ENCODE measurements at regions not wholly inside any gene's neighbourhood (a gene's known extent, or its start where the extent isn't known, plus 50 kb on each side); places are given as distances from the start of the nearest gene placed in this dataset.

- Histone ChIP-seq H3K18ac (ENCODE audit: extremely low read depth, low read length) (no peak overlapping the region), H3K4ac (replicated peaks; ENCODE audit: insufficient read length, low read depth, low read length) (no peak overlapping the region), H3K23ac (ENCODE audit: insufficient read length) (no peak overlapping the region), H2AFZ (ENCODE audit: low read length) (no peak overlapping the region; the same call in 1 of the 2 replicates), H3K9ac (replicated peaks in 1 of 4; ENCODE audit: extremely low read depth in 1 of 4, low read depth in 3 of 4, low read length in 3 of 4) (no peak overlapping the region), H4K91ac (replicated peaks; ENCODE audit: insufficient read length, low read length) (no peak overlapping the region), H2BK20ac (ENCODE audit: low read length) (no peak overlapping the region), H2AK5ac (ENCODE audit: low read depth, low read length) (no peak overlapping the region), H4K5ac (ENCODE audit: insufficient read length, low read depth, low read length) (no peak overlapping the region), H3K14ac (ENCODE audit: insufficient read length) (no peak overlapping the region), H3K4me2 (ENCODE audit: insufficient read depth in 1 of 2, low read depth in 2 of 2, low read length in 2 of 2) (no peak overlapping the region), H4K20me1 (replicated peaks in 1 of 2; ENCODE audit: control insufficient read depth in 1 of 2, insufficient read depth in 2 of 2, low read length in 2 of 2) (no peaks in the 10 kb centered on the region), H3K23me2 (ENCODE audit: low read depth, low read length) (no peaks in the 10 kb centered on the region), H2BK15ac (ENCODE audit: low read length) (no peak overlapping the region), H4K8ac (ENCODE audit: extremely low read depth, insufficient read depth, low read length) (no peak overlapping the region), H2BK12ac (ENCODE audit: low read depth, low read length) (no peak overlapping the region), H3K27ac (ENCODE audit: low read depth, low read length) (no peak overlapping the region), H3K9me3 (ENCODE audit: insufficient read depth in 2 of 2, low read depth in 1 of 2, low read length in 1 of 2) (no peaks in the 10 kb centered on the region), H2BK120ac (replicated peaks; ENCODE audit: low read depth, low read length) (no peak overlapping the region), H2BK5ac (ENCODE audit: low read depth, low read length) (no peak overlapping the region), H3K27me3 (replicated peaks in 1 of 4; ENCODE audit: control insufficient read depth in 3 of 4, extremely low read depth in 1 of 4, insufficient read depth in 3 of 4, low read length in 3 of 4) (peaks cover 0 to 1% (median 0%) of the 10 kb centered on the region in 4 experiments; a peak in 1 of 7 replicates), H3K56ac (replicated peaks; ENCODE audit: insufficient read length, low read depth, low read length) (no peak overlapping the region), H3K4me1 (replicated peaks in 1 of 4; ENCODE audit: control insufficient read depth in 3 of 4, insufficient read depth in 4 of 4, low read length in 3 of 4) (no peaks in the 10 kb centered on the region), H3K4me3 (ENCODE audit: extremely low read depth in 1 of 4, insufficient read depth in 2 of 4, low read depth in 3 of 4, low read length in 4 of 4) (no peak overlapping the region), H3K79me1 (ENCODE audit: low read depth, low read length) (no peaks in the 10 kb centered on the region), H3K36me3 (ENCODE audit: control insufficient read depth in 2 of 4, insufficient read depth in 4 of 4, low read length in 3 of 4) (no peaks in the 10 kb centered on the region), H3K79me2 (ENCODE audit: control insufficient read depth in 1 of 2, insufficient read depth in 2 of 2, low read length in 2 of 2) (no peaks in the 10 kb centered on the region)
- CTCF ChIA-PET (ENCODE audit: partially characterized antibody), result no interaction called here
- 92% methylated on average over 1 of the region's 1 CpG; no CpG with 5 or more reads in 1 of the 2 experiments for WGBS, 2 experiments (ENCODE audit: extremely low coverage in 1 of 2, insufficient coverage in 1 of 2, insufficient read length in 1 of 2, insufficient replicate concordance in 2 of 2, low coverage in 1 of 2, low lambda C conversion rate in 2 of 2, missing lambda C conversion rate in 1 of 2)
- POLR2A ChIA-PET (ENCODE audit: partially characterized antibody), result no interaction called here
- DNase-seq (ENCODE audit: low read depth in 1 of 2, low spot score in 2 of 2), result no peak
- FAIRE-seq, result no peak
- TF ChIP-seq CREB1 (IDR thresholded peaks at IDR 0.05) (no peak), TEAD4 (IDR thresholded peaks at IDR 0.05; ENCODE audit: low read depth, low read length) (no peak), CBX5 (IDR thresholded peaks at IDR 0.05; ENCODE audit: low read depth, low read length) (no peak), KDM5A (IDR thresholded peaks at IDR 0.05; ENCODE audit: low read length) (no peak)
These were observed 985.4 kb downstream of the EPHA7 start for GRCh38 chr6:92433911-92434310.

Measured in H1 (cell line).